HG02973 (cell line): ENCODE measurements at regions not wholly inside any gene's neighbourhood (a gene's known extent, or its start where the extent isn't known, plus 50 kb on each side); places are given as distances from the start of the nearest gene placed in this dataset.

Experiments
- ATAC-seq: cut with Tn5 transposase; IDR thresholded peaks from one replicate; pipeline ENCODE4 v1.9.1; 2021; ENCODE audit warnings: moderate library complexity; ENCODE audit not compliant: unreplicated experiment

DNA sequence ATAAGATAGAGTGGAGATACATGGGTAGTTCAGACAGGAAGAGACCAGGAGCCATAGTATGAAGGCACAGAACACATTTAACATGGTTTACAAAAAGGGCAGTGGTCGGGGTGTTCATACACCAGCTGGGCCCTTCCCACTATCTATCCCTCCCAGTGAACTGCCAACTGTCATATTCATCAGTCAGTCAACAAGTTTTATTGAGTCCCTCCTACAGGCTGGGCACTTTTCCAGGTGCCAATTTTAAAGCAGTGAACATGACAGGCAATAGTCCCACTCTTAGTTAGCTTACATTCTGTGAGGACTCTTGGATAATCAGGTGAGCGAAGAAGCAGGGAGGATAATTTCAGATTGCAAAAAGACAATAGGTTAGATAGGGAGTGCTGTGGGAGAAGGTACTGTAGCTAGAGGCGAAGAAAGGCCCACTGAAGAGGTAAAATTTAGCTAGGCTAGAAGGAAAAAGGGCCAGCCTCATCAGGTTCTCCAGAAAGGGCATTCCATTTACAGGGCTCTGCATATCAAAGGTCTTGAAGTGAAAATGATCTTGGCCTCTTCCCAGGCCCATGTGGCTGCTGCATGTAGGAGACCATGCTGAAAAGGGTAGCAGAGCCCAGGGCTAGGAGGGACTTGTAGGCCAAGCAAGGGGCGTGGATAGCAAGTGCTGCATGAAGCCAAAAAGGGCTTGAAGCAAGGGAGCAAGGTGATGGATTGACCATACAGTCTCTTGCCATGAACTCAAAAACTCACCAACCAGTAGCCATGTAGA is 274.7 kb upstream of the SNX7 start:
- ATAC-seq, result no peak

DNA sequence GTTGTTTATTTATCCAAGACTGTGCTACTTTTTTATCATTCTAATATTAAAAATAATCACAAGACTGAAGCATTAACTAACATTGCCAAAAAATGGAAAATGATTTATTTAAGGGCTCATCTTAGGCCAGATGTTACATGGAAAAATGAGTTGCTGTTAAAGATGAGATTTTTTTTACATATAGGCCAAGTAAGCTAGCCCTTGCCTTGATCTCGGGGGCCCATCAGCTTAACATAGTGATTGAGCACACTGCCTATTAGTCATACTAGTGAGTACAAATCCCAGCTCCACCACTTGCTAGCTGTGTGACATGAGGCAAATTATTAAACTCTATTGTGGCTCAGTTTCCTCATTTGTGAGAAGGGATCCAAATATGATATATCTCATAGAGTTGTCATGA is 275.9 kb upstream of the SNX7 start:
- no peak for ATAC-seq

DNA sequence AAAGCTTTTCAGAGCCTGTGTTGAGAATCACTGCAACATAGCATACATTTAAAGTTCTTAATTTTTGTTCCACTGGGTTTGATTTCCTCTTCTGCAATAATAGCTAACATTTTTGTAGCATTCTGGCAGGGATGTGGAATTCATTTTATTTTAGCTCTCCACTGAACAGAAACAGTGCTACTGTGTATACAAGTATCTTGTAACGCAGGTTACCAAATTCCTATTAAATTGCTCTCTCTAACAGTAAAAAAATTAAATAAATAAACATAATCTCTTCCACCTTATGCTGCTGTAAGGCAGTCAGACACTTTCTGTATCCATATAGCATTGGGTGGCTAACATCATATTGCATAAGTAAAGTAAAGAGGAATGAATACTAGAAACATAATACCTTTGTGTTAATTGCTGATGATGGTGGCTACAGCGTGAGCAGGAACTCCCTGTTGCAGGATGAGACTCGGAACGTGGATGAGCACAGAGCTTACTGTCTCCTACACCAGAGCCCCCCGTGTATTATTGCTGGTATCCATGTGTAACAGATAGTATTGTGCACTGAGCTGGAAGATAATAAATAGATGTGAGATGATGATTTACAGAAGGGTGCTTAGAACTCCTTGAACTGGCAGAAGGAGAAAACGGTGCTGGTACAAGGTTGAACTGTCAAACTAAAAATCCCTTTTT is 276.9 kb upstream of the SNX7 start:
- ATAC-seq, result no peak

DNA sequence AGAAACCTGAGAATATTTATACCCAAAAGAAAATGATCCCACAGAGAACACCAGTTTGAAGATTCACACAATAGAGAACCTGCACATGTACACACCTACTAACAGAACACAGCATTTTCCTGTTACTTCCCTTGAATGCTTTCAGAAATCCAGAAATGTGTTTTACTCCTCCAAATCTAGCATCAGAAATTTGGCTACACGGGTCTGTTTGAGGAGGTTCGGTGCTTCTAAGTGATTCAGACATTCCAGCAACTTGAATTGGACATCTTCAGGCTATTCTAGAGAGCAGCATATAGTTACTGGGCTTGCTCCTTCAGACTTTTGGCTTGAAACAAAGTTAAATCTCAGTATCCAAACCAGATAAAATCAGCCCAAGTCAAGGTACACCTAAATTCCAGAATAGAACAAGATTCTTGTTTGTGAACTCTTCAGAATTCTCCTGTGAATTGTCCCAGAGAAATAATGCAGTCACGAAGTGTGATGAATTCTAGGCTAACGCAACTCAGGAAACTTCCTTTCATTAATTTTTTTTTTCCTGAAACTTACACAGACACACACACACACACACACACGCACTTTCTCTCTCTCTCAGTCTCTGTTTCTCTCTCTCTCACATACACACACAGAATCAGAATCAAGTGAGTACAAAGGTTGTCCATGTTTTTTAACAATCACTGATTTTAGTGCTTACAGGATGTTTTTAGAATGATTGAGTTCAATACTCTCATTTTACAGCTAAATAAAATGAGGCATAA is 278.4 kb upstream of the SNX7 start:
- no peak for ATAC-seq

DNA sequence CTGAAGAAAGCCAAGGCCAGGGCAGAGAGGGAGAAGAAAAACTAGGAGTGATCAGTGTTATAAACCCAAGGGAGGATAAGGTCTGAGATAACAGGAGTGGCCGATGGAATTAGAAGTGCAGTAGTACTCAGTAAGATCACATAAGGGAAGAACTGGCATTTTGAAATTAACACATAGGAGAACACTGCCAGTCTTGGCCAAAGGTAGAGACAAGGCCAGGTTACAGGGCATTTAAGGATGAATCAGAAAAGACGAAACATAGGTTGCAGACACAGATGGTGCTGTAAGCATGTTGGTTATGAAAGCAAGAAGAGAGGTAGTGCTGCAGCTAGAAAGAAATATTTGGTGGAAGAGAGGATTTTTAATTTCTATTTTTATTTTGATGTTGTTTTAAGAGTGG is 278.9 kb upstream of the SNX7 start:
- ATAC-seq, result no peak

DNA sequence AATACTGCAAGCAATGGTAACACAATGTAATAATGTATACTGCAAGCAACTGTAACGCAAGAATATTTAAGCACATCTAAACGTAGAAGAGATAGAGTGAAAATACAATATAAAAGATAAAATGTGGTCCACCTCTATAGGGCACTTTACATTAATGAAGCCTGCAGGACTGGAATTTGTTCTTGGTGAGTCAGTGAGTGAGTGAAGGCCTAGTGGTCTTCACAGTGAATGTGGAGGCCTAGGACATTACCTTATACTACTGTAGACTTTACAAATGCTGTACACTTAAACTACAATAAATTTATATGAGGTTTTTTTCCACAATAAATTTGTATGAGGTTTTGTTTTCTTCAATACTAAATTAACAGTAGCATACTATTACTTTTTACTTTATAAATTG is 287.4 kb upstream of the SNX7 start:
- no peak for ATAC-seq

DNA sequence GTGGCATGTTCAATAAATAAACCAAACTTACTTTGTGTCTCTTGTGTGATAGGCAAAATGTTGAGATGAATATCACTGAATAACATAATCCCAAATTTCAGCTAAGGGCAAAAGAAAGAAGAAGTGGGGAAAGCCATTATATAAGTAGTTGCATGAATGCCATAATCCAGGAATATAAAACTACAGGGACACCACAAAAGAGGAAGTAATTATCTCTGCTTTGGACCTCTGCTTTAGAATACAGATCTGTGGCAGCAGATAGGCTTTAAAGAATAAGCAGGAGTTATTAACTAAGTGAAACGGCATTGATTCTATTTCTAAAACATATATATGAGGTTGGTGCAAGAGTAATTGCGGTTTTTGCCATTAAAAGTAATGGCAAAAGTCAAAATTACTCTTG is 288.5 kb upstream of the SNX7 start:
- ATAC-seq, result no peak

DNA sequence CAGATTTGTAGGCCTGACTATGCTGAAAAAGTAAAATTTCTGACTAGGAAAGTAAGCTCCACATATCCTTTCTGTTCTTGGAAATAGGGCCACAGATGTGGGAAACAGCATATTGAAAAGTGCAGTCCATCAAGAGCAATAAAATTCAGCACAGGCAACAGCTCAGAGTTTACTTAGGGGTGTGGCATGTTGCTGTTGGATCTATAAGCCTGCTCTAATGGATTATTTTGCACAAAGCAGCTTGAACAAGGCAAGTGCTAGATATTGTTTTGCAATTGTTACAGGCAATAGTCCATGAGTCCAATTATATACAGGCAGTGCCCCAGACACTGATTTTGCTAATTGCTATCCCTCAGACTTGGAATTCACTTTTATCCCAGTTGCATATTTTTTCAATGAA is 289.8 kb upstream of the SNX7 start:
- no peak for ATAC-seq

DNA sequence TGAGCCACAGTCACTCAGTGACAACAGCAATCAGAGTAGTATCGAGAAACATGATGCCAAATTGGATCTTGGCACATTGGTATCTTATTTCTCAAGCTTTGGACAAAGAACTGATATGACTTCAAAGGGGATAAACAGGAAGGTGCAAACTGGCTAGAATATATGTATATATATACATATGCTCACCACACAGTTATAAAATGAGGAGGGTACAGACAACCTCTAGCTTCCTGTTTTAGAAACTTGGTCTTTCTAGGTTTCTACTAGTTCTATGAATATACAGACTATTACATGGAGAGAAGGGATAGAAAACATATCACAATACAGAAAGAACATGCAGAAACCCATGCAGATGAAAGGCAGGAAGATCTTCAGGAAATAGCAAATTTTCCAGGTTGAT is 292.1 kb upstream of the SNX7 start:
- ATAC-seq, result no peak

DNA sequence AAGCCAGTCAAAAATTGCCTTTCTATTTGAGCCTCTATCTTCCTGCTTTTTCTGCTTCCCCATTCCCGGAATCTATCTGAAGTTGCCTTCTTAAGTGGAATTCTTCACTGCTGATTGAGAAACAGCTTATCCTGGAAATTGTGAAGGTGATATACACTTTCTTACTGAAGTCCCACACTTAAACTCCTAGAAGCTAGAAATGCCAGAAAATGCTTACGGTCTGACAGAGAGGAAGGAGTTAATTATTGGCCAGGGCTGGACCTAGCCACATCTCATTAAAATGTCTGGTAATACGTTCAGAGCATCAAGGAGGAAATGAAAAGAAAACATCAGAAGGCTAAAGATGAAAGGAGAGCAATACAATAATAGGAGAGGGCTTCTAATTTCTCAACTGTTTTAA is 292.5 kb upstream of the SNX7 start:
- ATAC-seq, result no peak

DNA sequence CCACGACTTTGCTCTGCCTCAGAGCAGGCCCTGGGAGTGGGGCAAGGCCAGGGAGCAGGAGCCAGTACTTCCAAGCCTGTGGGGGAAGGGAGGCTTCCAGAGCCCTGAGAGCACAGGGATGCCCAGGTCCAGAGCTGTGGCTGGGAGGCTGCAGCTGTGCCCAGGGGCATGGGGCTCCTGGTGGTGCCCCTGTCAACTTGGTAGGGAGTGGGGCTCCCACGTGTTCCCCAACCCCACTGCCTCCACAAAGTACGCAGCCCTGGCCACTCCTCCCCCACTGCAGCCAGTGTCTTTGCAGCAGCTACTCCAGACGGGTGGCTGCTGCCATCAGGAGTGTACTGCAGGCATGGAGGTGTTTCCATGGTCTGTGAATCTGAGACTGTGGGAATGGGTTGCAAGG is 294.1 kb upstream of the SNX7 start:
- ATAC-seq, result no peak

DNA sequence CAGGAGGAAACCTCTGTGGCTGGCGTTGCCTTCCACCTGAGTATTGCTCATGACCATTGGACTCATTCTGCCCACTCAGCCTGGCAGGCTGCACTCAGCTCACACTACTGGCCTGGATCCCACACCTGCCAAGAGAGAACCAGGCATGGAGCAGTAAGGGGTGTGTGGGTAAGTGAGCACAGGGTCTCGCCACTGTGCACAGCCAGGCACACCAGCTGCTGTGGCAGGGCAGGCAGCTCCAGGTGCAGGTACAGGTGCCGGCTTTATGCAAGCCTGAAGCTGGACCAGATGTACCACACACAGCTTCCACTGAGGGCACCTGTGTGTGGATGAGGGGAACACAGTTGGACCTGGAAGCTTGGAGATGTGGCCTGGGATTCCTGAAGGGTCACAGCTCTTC is 295.2 kb upstream of the SNX7 start:
- no peak for ATAC-seq

DNA sequence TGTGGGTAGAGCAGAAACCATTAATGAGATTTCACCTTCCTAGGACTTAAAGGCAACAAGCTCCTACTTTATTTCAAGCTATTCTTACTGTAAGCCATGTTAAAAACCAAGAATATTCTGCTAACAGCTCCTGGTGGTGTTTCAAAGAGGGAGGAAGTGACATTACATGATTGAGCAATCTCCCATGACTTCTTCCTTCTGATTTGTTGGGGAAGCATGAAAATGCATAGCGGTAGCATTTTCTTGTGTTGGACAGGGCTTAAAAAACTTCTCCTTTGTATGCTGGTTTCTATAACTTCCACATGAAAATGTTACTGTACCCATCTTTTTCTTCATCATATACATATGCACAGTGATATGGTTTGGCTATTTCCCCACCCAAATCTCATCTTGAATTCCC is 297.0 kb upstream of the SNX7 start:
- no peak for ATAC-seq

DNA sequence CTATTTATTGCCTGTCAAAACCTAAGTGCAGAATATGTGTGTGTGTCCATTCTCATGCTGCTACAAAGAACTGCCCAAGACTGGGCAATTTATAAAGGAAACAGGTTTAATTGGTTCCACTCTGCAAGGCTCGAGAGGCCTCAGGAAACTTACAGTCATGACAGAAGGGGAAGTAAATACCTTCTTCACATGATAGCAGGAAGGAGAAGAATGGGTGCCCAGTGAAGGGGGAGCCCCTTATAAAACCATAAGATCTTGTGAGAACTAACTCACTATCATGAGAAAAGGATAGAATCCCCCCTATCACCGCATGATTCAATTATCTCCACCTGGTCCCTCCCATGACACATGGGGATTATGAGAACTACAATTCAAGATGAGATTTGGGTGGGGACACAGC is 300.7 kb upstream of the SNX7 start:
- no peak for ATAC-seq

DNA sequence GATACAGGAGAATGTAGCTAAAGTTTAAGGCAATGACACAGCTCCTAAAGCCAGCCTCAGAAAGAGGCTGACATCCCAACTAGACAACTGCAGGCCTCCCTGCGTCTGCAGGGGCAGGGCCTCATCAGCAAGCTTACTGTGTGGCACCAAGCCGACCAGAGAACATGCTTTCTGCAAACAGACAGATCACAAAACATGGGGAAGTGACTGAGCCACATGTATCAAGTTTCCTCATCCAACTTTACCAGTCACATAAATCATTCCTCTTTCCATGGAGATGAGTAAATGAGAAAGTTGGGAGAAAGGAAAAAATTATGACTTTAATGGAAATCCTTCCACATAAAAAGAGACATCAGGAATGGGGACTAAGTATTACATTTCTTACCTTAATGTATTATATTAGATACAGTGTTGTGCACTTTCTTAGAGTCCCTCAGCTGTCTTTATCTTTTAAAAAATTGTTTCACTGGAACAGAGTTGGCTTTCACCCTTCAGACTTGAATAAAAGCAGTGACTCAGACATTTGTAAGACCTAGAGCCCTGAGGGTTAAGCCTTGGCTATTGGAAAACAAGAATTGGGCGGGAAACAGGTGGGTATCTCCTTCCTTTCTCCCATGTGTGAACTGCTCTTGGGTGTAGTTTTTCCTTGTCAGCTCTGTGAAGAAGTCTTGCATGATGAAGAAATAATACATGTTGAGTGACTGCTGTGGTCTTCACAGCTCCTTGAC is 305.7 kb upstream of the SNX7 start:
- ATAC-seq, result no peak

DNA sequence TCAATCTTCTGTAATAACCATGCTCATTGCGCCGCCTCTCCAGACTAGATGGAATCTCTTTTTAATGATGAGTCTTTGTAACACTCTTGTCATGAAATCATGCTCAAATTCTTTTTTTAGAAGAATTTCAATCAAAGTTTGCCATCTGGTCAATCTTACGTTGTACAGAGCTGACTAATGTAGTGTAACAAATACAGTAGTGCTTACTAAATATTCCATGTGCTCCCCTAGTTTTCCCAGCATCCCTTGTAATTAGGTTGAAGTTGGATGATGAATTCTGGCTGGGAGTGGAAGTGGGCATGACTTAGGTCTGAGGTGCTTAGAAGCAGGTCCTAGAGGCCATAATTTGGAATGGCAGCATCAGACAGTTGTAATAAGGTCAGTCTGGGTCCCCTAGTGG is 309.1 kb upstream of the SNX7 start:
- ATAC-seq, result no peak

DNA sequence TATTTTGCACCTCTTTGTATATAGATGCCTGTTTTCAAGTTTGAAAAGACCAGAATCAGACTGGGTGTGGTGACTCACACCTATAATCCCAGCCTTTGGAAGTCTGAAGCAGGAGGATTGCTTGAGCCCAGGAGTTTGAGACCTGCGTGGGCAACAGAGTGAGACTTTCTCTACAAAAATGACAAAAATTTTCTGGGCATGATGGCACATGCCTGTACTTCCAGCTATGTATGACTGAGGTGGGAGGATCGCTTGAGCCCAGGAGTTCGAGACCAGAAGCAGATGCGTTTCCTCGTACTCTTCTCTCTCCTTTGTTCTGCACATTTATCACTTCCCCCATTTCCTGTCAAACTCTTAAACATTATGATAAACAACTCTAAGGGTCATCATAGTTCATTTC is 310.0 kb upstream of the SNX7 start:
- no peak for ATAC-seq

DNA sequence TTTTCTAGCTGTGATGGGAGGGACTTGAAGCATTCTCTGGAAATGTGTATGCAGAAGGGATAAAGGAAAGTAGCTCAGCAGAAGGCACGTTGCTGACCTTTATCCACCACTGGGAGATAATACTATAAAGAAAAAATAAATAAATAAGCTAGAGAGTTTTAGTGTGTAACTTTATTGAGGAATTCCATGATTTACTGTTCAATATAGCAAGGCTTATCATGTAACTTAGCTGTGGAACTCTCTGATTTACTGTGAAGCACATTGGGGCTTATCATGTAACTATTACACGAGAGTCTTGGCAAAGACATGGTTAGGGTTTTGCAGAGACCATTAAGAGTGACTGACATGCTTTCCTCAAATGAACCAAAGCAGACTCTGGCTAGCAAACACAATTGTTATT is 316.1 kb upstream of the SNX7 start:
- no peak for ATAC-seq

DNA sequence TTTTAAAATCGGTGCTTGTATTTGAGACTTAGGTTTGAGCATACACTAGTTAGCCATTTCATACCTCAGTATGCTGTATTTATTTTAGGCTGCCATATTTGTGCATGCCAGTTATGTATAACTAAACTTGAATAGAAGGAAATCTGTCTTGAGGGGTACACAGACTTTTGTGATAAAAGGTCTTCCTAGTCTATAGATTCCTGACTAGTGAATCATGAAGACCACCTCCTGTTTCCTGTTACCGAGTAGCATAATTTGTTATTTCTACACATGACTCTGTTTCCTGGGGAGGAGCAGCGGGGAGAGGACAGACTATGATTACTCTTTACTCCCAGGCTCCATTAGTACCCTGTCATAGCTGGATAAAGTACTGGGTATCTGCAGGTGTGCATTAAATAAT is 316.8 kb upstream of the SNX7 start:
- no peak for ATAC-seq

DNA sequence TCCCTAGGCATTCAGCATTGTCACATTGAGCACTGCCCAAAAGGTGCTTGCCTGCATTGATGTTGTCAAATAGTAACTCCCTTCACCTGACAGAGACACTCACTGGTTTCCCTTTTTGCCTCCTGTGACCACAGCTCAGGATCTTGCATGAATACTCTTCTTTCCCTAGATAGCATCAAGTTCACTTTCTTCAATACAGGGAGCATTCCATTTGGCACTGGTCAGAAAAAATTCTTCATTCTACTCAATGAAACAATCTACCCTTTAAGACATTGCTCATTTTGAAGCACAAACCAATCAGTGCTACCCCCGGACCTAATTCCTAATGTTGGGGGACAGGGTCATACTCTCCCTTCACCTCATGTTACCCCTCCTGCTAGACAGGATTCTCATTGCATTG is 319.0 kb upstream of the SNX7 start:
- ATAC-seq, result no peak

DNA sequence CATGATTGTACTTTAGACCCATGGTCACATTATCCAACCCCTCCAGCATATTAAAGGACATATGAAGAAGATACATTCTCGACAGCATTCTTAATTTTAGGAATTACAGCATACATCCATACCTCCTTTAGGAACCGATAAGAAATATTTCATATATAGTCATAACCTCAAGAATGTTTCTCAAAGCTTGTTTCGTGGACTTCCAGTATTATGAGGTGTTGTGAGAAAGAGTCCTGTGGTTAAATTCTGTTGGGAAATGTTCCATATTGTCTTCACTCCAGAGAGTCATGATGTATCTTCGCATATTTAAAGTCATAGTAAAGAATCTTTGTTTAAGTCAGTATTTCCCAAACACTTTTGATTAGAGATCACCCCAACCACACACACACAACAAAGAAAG is 321.0 kb upstream of the SNX7 start:
- no peak for ATAC-seq
